HG02798 (cell line): ENCODE measurements at regions not wholly inside any gene's neighbourhood (a gene's known extent, or its start where the extent isn't known, plus 50 kb on each side); places are given as distances from the start of the nearest gene placed in this dataset.
"Not testable (repeated sequence)": the region's sequence is repeated elsewhere in the genome, so short reads cannot be mapped to it uniquely, and the experiment has no call there.

Source experiments
- ATAC-seq: cut with Tn5 transposase; IDR thresholded peaks from one replicate; pipeline ENCODE4 v1.9.1; 2021; ENCODE audit warnings: mild to moderate bottlenecking; ENCODE audit not compliant: unreplicated experiment, poor library complexity

GRCh38 chr2:238596571-238597551, 170.1 kb downstream of the ASB1 start:
- ATAC-seq, result no peak

- no peak for ATAC-seq
Observed at GRCh38 chr2:238597638-238598528, 171.2 kb downstream of the ASB1 start.

GRCh38 chr2:238598802-238599530, 172.2 kb downstream of the ASB1 start:
- no peak for ATAC-seq

- no peak for ATAC-seq
Observed at GRCh38 chr2:238599549-238600505, 173.1 kb downstream of the ASB1 start.

GRCh38 chr2:238600506-238601432, 174.0 kb downstream of the ASB1 start:
- ATAC-seq, result no peak

GRCh38 chr2:238601433-238602222, 174.9 kb downstream of the ASB1 start:
- no peak for ATAC-seq

- ATAC-seq, result no peak
Observed at GRCh38 chr2:238602223-238602960, 175.7 kb downstream of the ASB1 start.

GRCh38 chr2:238603596-238603995, 176.9 kb downstream of the ASB1 start:
- ATAC-seq, result no peak

- no peak for ATAC-seq
Observed at GRCh38 chr2:238606311-238606710, 179.6 kb downstream of the ASB1 start.

- ATAC-seq, result no peak
Observed at GRCh38 chr2:238613610-238614009, 186.9 kb downstream of the ASB1 start.

- ATAC-seq, result no peak
Observed at GRCh38 chr2:238614376-238614775, 187.6 kb downstream of the ASB1 start.

GRCh38 chr2:238615187-238615586, 188.5 kb downstream of the ASB1 start:
- ATAC-seq, result no peak

- no peak for ATAC-seq
Observed at GRCh38 chr2:238616681-238617080, 190.0 kb downstream of the ASB1 start.

GRCh38 chr2:238618494-238619283, 192.0 kb downstream of the ASB1 start:
- not testable (repeated sequence) for ATAC-seq

- no peak for ATAC-seq
Observed at GRCh38 chr2:238627899-238628298, 201.2 kb downstream of the ASB1 start.

GRCh38 chr2:238629064-238629463, 202.3 kb downstream of the ASB1 start:
- no peak for ATAC-seq
